Keratinocyte (primary cell): ENCODE measurements at regions not wholly inside any gene's neighbourhood (a gene's known extent, or its start where the extent isn't known, plus 50 kb on each side); places are given as distances from the start of the nearest gene placed in this dataset.

Experiments
- EZH2 ChIP-seq: IDR thresholded peaks from one replicate; pipeline ENCODE4 v1.6.1; 2012; ENCODE audit warnings: inconsistent platforms, mild to moderate bottlenecking, low read length, moderate library complexity
- TF ChIP-seq, protein P1 (sequence below), 3 experiments: IDR thresholded peaks in 1 of 3; conservative IDR thresholded peaks in 1 of 3; optimal IDR thresholded peaks in 1 of 3; 2 replicates in 2 of 3; 3 replicates in 1 of 3; pipeline versions ENCODE3 to v1.5.1; 2011; ENCODE audit warnings: low read length in 3 of 3, mild to moderate bottlenecking in 3 of 3, moderate library complexity in 2 of 3, control low read depth in 1 of 3, inconsistent platforms in 1 of 3; ENCODE audit not compliant: insufficient read depth in 2 of 3; ENCODE audit errors: extremely low read depth in 1 of 3

DNA sequence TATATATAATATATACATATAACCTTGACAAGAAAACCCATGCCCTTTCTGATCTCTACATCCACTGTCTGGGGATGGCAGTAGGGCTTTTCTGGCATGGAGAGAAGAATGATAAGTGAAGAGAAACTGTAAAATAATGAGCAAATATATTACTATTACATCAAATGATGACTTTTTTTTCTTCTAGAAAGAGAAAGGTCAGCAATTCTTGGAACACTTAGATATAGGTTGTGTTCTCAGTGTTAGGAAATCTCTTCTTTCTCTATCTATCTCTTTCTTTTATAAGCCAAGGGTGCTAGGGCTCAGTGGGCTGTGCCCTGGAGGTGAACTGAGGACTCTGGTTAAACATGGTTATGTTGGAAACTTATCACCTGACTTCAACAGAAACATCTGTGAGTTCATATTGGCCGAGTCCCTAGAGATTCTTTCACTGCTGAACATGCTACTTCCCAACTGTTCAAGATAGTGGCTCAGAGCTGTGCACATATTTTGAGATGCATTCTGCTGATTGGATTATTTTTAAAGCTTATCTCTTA lies 265.1 kb downstream of the GBA3 start:
- TF ChIP-seq, protein P1, sequence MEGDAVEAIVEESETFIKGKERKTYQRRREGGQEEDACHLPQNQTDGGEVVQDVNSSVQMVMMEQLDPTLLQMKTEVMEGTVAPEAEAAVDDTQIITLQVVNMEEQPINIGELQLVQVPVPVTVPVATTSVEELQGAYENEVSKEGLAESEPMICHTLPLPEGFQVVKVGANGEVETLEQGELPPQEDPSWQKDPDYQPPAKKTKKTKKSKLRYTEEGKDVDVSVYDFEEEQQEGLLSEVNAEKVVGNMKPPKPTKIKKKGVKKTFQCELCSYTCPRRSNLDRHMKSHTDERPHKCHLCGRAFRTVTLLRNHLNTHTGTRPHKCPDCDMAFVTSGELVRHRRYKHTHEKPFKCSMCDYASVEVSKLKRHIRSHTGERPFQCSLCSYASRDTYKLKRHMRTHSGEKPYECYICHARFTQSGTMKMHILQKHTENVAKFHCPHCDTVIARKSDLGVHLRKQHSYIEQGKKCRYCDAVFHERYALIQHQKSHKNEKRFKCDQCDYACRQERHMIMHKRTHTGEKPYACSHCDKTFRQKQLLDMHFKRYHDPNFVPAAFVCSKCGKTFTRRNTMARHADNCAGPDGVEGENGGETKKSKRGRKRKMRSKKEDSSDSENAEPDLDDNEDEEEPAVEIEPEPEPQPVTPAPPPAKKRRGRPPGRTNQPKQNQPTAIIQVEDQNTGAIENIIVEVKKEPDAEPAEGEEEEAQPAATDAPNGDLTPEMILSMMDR (optimal IDR thresholded peaks at IDR 0.05 in 1 of 3, IDR thresholded peaks at IDR 0.05 in 1 of 3, conservative IDR thresholded peaks at IDR 0.05 in 1 of 3; ENCODE audit: extremely low read depth in 1 of 3, insufficient read depth in 2 of 3, low read length in 3 of 3), result no peak
- no peak for TF ChIP-seq EZH2
